ENCODE measurements at regions not wholly inside any gene's neighbourhood (a gene's known extent, or its start where the extent isn't known, plus 50 kb on each side); places are given as distances from the start of the nearest gene placed in this dataset.

DNA sequence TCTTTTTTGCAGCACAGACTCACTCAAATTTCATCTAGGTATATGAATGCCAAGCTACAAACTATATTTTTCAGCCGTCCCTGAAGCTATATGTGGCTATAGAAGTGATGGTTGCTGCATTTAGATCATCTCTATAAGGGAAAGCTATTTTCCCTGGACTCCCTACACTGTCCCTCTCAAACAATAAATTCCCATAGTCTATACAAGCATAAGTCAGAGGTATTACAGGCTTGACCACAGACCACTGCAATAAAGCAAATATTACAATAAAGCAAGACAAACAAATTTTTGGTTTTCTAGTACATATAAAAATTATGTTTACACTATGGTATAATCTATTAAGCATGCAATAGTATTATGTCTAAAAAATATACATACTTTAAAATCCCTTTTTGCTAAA, 1015.5 kb upstream of the LRRN3 start:
- DNase-seq: no peak

DNA sequence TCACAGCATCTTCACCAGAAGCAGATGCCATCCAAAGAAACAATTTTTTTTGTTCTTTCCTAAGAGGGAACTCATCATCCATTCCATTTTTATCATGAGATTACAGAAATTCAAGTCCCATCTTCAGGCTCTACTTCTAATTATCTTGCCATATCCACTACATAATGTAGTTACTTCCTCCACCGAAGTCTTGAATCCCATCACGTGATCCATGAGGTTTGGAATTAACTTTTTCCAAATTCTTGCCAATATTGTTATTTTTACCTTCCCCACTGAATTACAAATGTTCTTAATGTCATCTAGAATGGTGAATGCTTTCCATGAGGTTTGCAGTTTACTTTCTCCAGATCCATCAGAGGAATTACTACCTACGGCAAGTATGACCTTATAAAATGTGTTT, 1014.7 kb upstream of the LRRN3 start:
- no peak for DNase-seq

DNA sequence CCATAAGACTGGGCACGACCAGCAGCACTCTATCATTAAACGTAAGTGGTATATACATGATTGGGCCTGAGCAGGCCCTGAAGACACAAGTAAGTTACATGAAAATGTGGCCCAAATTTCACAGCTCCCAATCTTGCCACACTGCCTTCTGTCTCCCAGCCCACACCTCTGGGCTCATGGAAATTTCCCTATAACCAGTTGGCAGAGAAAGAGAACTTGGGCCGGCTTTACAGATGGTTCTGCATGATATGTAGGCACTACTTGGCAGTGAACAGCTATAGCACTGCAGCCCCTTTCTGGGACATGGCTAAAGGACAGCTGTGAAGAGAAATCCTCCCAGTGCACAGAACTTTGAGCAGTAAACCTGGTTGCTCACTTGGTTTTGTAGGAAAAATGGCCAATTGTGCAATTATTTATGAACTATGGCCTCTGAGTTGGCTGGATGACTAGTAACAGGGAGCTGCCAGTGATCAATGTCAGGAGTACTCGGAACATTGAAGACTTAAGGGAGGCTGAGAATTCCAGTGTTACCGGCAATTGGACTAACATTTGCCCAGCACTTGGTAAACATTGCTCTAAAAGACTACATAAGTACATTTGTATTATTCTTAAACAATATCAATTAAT, 1006.6 kb upstream of the LRRN3 start:
- DNase-seq: peak in 1 of 3 experiments; percentile 15

DNA sequence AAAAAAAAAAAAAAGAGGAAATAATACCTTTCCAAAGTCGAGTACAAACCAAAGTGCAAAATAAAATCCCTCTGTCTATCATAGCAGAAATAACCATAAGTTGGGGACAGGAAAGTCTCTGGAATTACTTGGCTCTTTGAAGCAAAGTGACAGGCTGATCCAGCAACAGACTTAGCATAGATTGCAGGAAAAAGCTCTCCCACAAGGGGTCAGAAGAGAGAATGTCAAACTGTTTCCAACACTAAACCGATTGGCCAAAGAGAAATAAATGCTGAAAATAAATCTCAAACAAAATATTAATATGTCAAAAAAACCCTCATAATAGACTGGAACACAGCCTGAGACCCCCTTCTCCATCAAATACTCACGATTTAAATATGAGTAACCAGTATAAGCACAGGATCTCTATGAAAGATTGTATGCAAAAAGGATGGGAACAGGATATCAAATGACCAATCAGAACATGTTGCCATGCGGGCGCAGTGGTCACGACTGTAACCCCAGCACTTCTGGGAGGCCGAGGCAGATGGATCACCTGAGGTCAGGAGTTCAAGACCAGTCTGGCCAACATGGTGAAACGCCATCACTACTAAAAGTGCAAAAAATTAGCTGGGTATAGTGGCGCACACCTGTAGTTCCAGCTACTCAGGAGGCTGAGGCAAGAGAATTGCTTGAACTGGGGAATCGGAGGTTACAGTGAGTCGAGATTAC, 1000.7 kb upstream of the LRRN3 start:
- DNase-seq: peak in 1 of 3 experiments; percentile 29

DNA sequence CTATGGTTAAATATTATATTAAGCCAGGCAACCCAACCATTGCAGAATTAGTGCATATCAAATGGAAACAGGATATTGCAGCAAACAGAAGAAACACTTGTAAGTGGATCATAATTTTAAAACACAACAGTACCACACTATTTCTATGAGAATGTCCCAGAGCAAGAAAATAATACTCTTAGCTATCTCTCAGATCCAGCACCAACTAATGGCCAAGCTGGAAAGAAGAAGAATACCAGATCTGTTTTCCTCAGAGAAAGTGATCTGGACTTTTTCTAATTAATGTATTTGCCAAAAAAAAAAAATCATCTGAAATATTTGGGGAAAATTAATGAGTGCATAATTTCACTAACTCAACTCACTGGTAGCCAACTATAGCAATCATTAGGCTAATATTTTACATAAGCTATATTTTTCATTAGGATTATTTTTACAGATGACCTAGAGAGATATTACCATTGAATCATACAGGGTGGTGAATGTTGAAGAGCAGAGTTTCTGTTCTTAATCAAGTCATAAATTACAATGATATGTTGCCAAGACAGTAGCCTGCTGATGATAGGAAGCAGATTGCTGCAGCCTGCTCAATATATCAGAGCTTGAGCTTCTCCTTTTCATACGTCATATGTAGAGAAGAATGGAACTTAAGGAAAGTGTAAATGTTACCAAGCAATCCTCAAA, 995.4 kb upstream of the LRRN3 start:
- no peak for DNase-seq

DNA sequence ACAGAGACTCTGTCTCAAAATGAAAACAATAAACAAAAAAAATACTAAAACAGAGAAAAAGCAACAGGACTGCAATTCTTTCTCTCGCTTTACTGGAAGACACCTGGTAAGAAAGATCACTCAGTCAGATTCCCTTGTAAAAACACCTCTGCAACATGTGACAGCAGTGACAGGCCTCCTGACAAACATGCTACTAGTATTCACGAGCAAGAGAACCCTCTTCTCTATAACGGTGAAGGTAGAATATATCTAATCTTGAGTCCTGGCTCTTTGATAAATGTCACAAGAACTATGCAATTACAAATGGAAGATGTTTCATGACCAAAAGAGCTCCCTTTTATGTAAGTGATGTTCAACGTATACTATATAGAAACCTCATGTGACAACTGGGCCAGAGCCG, 986.7 kb upstream of the LRRN3 start:
- DNase-seq: peak in 2 of 3 experiments; percentile 23 to 24

DNA sequence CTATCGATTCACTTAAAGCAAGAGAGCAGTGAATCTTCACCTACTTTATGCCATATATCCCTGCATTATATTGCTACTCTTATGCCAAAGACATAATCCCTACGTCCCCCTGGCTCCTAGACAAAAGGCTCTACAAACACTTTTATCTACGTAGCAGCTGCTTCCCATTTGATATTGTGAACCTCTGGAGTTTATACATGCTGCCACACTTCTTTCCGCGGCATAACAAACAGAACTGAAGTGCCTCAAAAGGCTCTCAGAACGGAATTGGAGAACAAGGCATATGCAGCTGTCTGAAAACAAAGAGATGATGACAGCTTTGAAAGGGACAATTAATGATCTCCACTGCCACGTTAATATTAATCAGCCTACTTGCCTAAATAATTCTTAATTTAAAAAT, 985.6 kb upstream of the LRRN3 start:
- peak; percentile 86 to 99 (median 98) for DNase-seq

DNA sequence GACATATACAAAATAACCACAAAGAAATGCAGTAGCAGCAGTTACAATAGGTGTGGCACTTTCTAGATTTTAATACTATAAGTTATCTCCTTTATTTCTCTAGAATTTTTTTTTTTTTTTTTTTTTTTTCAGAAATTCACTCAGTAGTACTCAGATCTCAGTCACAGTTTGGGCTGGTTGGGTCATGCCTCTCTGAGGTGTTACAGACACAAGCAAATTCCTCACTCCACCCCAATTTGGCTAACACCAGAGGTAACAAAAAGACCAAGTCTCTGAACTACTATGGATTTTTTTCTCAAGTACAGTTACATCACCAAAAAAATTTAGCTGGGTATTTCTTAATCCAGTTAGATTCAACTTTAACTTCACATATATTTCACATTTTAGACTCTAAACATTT, 985.1 kb upstream of the LRRN3 start:
- DNase-seq: no peak

DNA sequence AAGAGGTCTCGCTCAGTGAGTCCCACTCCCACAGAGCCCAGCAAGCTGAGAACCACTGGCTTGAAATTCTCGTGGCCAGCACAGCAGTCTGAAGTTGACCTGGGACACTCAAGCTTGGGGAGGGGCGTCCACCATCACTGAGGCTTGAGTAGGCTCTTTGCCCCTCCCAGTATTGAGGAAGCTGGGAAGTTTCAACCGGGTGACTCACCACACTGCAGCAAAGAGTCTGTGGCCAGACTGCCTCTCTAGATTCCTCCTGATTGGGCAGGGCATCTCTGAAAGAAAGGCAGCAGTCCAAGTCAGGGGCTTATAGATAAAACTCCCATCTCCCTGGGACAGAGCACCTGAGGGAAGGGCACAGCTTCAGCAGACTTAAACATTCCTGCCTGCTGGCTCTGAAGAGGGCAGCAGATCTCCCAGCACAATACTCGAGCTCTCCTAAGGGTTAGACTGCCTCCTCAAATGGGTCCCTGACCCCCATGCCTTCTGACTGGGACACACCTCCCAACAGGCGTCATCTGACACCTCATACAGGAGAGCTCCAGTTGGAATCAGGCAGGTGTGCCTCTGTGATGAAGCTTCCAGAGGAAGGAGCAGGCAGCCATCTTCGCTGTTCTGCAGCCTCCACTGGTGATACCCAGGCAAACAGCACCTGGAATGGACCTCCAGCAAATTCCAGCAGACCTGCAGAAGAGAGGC, 970.9 kb upstream of the LRRN3 start:
- no peak for DNase-seq

DNA sequence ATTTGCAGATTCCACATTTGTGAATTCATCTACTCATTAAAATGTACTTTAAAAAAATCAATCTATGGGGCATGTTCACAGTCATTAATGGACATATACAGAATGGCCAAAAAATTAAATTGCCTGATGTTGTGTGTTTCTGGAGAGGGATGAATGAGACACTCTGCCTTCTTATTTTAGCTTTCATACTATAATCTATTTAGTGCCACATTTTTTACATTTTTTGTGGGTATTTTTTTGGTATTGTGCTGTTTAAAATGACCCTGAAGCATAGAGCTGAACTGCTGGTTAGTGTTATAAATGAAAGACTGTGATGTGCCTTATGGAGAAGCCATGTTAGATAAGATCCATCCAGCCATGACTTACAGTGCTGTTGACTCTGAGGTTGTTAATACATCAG, 961.8 kb upstream of the LRRN3 start:
- DNase-seq: no peak

DNA sequence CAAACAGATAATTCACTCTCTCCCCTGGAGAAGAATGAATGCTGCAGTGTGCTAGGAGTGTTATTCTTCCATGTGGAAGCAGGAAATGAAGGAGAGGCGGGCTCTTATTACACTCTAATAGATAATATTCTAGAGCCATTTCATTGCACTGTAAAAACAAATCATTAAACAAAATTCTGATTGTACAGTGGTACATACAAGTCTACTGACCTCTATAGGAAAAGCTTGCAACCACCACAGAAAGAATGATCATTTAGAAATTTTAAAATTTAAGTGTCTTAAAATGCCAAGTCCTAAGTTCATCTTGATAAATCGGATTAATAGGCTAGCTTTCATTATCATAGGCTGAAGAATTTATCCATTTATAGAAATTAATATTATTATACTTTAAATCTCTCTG, 960.3 kb upstream of the LRRN3 start:
- DNase-seq: peak in 1 of 3 experiments; percentile 42

DNA sequence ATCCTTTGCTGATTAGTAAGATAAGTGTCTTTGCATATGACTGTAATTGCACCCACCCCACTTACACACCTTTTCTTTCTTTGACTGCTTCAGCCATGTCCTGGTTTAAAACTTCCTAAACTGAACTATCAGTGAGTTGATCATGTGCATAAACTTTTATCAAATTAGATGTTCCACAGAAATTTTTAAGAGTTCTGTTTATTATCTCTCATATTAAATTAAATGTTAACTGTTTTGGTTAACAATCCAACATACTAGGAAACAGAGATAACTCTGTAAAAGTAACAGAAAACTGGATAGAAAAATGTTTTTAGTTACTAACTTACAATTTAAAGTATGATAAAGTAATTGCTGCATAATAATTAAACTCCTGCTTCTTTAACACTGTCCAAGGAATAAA, 959.6 kb upstream of the LRRN3 start:
- no peak for DNase-seq

DNA sequence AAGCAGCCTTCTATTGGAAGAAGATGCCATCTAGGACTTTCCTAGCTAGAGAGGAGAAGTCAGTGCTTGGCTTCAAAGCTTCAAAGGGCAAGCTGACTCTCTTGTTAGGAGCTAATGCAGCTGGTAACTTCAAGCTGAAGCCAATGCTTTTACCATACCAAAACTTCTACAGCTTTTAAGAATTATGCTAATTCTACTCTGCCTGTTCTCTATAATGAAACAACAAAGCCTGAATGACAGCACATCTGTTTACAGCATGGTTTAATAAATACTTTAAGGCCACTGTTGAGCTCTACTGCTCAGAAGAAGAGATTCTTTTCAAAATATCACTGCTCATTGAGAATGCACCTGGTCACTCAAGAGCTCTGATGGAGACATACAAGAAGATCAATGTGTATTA, 951.9 kb upstream of the LRRN3 start:
- DNase-seq: no peak

DNA sequence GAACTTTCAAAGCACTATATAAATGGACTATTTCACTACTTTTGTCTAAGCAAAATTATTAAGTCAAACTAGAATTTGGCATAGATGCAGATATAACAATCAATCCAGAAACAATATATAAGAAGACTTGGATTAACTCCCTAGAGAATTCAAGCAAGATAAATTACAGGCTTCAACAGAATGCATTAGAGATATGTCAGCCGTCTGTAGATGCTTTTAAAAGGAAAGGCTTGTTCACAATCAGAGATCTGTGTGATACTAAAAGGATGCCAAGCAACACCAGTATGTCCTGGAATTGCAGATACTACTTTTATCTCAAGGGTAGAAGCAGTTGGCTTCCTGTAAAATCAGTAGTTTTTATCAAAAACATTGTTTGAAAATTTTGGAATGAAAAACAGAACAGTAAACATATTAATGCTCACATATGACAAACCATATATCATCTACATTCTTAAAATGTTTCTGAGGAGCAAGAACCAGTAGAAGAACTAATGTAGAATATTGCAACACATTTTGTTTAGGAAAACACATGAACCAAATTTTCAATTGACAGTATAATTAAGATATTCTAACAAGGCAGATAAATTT, 947.9 kb upstream of the LRRN3 start:
- DNase-seq: no peak

DNA sequence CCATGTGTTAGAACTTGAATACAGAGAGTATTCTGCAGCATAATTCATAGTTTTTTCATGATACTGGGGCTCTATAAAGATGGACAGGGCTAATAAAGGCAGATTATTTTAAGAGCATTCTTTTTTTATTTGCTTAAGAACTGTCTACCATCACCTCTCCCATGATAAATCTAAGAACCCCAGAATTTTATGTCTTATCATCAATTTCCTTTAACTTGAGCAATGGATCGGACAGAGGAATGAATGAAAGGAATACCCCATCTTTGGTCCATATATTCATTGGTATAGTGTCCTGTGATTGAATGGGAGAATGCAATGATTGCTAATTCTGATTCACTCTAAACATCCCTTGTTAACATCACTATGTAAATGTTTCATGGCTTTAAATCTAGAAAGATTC, 946.3 kb upstream of the LRRN3 start:
- no peak for DNase-seq

DNA sequence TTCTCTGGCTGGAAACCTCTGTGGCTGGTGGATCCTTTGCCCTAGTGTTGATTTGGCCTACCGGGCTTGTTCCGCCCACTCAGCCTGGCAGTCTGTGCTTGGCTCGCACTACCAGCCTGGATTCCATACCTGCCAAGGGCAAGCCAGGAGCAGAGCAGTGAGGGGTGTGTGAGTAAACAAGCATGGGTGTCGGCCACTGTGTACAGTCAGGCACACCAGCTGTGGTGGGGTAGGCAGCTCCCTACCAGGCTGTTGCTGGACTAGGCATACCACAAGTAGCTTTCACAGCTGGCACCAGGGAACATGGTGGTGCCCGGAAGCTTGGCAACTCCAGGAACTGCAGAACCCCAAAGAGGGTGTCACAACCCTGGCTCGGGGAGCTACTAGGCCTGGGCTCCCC, 942.9 kb upstream of the LRRN3 start:
- no peak for DNase-seq

DNA sequence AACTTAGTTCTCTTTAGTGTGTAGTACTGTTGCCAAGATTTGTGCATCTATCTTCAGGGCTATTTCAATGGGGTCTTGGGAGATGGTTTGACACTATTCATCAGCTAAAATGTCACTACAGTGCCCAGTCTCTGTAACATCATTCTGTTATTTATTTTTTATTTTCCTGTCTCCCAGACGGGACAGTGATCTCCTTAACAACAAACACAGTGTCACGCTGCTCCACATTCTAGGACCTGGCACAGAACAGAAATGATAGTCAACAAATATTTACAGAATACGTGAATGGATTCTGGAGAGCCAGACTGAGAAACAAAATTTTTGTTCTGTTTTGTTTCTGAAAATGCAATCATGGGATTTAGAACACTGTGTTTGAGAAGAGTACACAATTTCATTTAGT, 937.7 kb upstream of the LRRN3 start:
- no peak for DNase-seq

DNA sequence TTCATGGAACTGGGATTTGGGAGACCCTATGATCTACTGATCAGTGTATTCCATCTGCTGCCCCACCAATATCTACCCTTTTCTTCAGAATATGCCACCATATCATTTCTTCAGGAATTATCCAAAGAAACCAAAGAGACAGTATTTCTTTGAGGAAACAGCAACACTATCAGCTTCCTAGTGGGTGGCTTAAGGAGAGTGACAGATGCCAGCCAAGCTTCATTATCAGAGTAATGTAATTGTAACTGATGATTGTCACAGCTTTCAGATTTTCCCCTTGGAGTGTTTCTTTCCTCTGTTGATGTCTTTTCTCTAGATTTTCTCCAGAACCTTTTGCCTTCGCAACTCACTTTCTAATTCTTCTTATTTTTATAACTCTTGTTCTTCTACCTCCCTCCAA, 934.4 kb upstream of the LRRN3 start:
- no peak for DNase-seq

DNA sequence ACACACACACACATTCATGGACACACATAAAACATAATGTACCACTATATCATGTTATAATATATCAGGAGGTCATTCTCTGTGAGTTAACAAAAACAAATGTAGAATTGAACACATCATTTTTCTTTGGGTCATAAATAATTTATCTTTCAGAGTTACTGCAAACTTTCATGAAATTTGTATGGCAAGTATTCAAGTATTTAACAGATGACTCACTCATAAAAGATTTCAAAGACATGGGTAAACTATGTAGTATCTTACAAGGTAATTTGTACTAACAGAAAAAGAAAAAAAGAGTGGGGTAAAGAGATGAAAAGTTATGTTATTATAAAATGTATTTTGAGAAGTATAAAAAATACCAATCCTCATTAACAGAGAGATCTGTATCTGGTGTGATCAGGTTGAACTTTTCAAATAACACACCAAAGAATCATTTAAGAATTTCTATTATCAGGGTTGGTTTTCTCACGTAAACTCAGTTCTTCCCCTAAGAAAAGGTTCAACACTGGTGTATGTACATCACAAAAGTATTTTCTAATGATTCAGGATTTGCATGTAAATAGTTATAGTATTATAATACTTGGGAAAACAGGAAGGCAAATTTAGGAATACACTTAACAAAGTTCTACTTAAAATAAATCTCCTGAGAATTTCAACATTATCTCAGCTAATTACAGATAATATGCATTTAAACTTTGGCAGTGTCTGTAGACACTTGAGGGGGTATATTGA, 933.1 kb upstream of the LRRN3 start:
- no peak for DNase-seq

DNA sequence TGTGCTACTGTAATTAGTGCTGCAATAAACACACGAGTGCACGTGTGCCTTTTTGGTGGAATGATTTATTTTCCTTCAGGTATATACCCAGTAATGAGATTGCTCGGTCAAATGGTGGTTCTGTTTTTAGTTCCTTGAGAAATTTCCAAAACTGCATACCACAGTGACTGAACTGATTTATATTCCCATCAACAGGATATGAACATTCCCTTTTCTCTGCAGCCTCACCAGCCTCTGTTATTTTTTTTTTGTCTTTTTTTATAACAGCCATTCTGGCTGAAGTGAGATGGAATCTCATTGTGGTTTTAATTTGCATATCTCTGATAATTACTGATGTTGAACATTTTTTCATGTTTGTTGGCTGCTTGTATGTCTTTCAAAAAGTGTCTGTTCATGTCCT, 922.9 kb upstream of the LRRN3 start:
- no peak for DNase-seq

DNA sequence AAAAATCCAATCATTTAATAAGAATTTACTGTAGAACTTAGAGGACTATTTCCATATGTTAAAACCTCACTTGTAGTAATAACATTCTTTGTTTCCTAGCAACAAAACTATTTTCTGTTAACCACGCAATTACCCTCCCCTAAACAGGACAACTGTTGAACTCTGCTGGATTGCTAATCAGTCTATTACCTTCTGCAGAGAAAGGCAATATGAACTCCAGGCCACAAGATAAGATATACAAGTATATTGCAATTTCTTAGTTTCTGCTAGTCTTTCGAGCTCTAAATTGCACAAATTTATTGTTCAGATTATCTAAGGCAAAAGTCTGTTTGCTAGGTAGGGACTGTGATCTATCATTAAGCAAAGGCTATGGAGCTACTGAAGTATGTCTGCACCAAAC, 920.1 kb upstream of the LRRN3 start:
- DNase-seq: peak in 1 of 3 experiments; percentile 52

DNA sequence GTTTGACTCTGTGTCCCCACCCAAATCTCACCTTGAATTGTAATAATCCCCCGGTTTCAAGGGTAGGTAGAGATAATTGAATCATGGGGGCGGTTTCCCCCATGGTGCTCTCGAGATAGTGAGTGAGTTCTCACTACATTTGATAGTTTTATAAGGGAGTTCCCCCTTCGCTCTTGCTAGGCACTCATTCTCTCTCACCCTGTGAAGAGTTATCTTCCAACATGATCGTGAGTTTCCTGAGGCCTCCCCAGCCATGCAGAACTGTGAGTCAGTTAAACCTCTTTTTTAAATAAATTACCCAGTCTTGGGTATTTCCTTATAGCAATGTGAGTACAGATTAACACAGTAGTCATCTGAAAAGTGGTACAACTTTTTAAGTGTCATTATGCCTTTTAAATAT, 913.5 kb upstream of the LRRN3 start:
- DNase-seq: no peak

DNA sequence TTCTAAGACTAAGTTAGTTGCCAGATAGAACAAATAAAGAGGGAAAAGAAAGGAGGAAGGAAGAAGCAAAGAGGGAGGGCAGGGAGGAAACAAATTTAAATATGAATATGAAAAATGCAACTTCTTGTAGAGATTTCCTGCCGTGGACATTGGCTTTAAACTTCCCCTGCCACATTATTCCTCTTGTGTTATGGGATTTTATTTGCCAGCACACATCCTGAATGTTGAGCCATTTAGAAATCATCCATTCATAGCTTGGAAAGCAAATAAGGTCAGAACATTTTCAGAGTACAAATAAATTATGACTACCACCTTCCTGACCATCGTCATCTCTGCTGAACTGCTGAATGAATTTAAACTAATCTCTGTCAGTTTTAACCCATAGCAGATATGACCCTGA, 911.9 kb upstream of the LRRN3 start:
- DNase-seq: no peak

Data from NCI-H1417 (cell line).